Activated B cell treated with CpG ODN at 0.5 μM for 24 hours (primary cell): ENCODE measurements at regions not wholly inside any gene's neighbourhood (a gene's known extent, or its start where the extent isn't known, plus 50 kb on each side); places are given as distances from the start of the nearest gene placed in this dataset.

Experiments
- ATAC-seq: fragments of 200-7000 bp; cut with Tn5 transposase; one replicate; pipeline ENCODE4 v1.10.0; 2021; ENCODE audit warnings: low read depth, mild to moderate bottlenecking, moderate library complexity
- CTCF ChIA-PET: fragments of 350-600 bp; sonication (Branson Sonifier 250); formaldehyde crosslinking; loops from one replicate; lab custom pipeline; 2021; ENCODE audit warnings: antibody characterized with exemption; lab: Charles Lee
- POLR2A ChIA-PET: fragments of 350-600 bp; sonication (Branson Sonifier 250); formaldehyde crosslinking; loops from one replicate; lab custom pipeline; 2021; ENCODE audit warnings: antibody characterized with exemption; lab: Charles Lee
- DNase-seq: peaks from one replicate; pipeline ENCODE4 v3.0.0; 2022
- H3K27ac Mint-ChIP-seq: one replicate; pipeline ENCODE4 v1.8.0; 2020; ENCODE audit warnings: mixed read lengths
- H3K27me3 Mint-ChIP-seq: one replicate; pipeline ENCODE4 v1.8.0; 2021; ENCODE audit warnings: mixed read lengths
- H3K36me3 Mint-ChIP-seq: one replicate; pipeline ENCODE4 v1.8.0; 2021; ENCODE audit warnings: low read depth, mixed read lengths
- H3K4me1 Mint-ChIP-seq: one replicate; pipeline ENCODE4 v1.8.0; 2021; ENCODE audit warnings: mixed read lengths
- H3K4me3 Mint-ChIP-seq: one replicate; pipeline ENCODE4 v1.8.0; 2020; ENCODE audit warnings: mild to moderate bottlenecking, mixed read lengths
- H3K9me3 Mint-ChIP-seq: one replicate; pipeline ENCODE4 v1.8.0; 2020; ENCODE audit warnings: mixed read lengths
- intact Hi-C: fragments of 100-400 bp; cut with micrococcal nuclease; formaldehyde crosslinking; loops from one replicate; pipeline ENCODE4 v1.15.1; 2024
- TF ChIP-seq, protein P1 (sequence below): fragments of 200-600 bp; IDR thresholded peaks from one replicate; pipeline ENCODE4 v1.8.0; 2022; ENCODE audit warnings: antibody characterized with exemption, mild to moderate bottlenecking

DNA sequence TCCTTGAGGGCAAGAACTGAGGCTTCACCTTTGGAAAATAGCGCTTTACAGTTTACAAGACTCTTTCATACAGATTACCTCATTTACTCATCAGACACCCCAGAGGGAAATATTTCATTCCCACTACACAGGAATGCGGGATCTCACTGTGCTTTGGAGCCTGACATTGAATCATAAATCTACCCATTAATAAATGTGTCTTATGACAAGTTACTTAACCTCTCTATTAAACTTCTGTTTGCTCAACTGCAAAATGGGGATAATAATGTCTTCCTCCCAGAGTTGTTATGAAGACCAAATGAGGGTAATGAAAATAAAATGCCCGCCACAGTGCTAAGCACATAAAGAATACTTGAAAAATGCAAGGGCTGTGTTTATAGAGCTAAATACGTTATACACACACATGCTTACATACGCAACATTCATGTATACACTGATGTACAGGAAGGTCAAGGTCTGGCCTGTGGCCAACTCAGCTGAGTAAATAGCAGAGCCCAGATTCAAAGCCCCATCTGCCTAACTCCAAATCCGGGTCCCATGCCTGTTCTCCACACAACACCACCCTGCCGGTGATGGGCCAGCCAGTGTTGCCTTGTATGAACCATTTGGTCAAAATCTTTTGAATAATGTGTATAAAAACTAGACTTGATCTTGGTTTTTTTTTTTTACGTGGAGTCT, 56.6 kb upstream of the CALM2 start:
- TF ChIP-seq, protein P1, sequence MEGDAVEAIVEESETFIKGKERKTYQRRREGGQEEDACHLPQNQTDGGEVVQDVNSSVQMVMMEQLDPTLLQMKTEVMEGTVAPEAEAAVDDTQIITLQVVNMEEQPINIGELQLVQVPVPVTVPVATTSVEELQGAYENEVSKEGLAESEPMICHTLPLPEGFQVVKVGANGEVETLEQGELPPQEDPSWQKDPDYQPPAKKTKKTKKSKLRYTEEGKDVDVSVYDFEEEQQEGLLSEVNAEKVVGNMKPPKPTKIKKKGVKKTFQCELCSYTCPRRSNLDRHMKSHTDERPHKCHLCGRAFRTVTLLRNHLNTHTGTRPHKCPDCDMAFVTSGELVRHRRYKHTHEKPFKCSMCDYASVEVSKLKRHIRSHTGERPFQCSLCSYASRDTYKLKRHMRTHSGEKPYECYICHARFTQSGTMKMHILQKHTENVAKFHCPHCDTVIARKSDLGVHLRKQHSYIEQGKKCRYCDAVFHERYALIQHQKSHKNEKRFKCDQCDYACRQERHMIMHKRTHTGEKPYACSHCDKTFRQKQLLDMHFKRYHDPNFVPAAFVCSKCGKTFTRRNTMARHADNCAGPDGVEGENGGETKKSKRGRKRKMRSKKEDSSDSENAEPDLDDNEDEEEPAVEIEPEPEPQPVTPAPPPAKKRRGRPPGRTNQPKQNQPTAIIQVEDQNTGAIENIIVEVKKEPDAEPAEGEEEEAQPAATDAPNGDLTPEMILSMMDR = no peak
- H3K36me3 Mint-ChIP-seq = no peaks in the 10 kb centered on the region
- DNase-seq = no peak
- H3K4me1 Mint-ChIP-seq = no peaks in the 10 kb centered on the region
- no peak overlapping the region for H3K4me3 Mint-ChIP-seq
- intact Hi-C loops = no loop called here
- CTCF ChIA-PET = no interaction called here
- H3K27me3 Mint-ChIP-seq = no peaks in the 10 kb centered on the region
- H3K9me3 Mint-ChIP-seq = no peaks in the 10 kb centered on the region
- H3K27ac Mint-ChIP-seq = no peak overlapping the region
- no peak for ATAC-seq
- POLR2A ChIA-PET = no interaction called here

DNA sequence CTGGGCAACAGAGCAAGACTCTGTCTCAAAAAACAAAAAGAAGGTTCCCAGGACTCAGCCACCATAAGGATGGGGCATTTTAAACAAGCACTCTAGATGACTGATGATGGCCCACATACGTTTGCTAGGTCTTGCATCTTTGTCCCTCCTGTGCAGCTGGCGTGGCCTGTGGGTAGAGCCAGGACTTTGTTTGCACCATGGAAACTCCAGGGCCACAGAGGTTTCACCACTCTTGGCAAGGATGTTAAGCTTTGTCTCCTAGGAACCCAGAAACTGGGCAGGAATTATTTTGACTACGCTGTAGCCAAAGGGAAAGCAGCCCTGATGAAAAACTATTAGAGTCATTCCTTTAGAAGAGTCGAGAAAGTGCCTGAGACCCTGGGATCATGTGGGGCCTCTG, 54.1 kb upstream of the CALM2 start:
- ATAC-seq = no peak
- no peak for DNase-seq
- H3K36me3 Mint-ChIP-seq = no peaks in the 10 kb centered on the region
- peaks cover 15% of the 10 kb centered on the region for H3K4me1 Mint-ChIP-seq
- TF ChIP-seq, protein P1 = no peak
- H3K9me3 Mint-ChIP-seq = no peaks in the 10 kb centered on the region
- no peaks in the 10 kb centered on the region for H3K27me3 Mint-ChIP-seq
- POLR2A ChIA-PET = no interaction called here
- no peak overlapping the region for H3K27ac Mint-ChIP-seq
- CTCF ChIA-PET = no interaction called here
- intact Hi-C loops = no loop called here
- H3K4me3 Mint-ChIP-seq = no peak overlapping the region

DNA sequence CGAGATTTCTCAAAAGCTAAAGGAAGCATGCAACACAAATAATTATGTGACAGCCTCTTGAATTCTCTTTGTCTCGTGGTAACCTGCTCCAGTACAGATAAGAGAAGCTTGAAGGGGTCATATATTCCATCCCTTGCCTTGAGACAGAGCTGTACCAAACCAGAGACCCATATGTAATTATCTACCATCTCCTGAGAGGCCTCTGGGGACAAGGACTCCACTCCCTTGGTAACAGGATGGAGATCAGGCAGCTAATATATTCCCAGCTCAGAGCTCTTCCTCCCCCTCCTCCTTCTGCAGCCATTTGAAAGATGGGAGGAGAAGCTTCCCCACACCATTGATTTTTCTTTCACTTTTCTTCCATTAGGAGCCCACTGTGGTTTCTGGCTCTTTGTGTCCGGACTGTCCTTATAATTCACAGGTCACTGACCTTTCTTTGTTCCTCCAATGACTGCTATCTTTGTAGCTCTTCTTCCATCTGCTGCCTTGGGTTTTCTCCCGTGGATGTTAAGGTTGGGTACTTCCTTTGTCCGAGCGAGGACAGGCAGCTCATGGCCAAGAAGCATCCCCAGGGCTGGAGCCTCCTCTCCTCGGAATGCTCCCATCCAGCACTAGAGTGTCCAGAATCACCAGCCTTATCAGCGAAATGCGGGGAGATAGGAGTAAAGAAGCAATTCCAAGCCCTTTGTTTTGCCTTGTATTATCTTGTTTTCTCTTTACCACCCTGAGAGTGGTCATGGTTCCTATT, 51.4 kb upstream of the CALM2 start:
- no peaks in the 10 kb centered on the region for H3K9me3 Mint-ChIP-seq
- H3K4me1 Mint-ChIP-seq = peaks cover 16% of the 10 kb centered on the region
- no peaks in the 10 kb centered on the region for H3K36me3 Mint-ChIP-seq
- intact Hi-C loops = no loop called here
- TF ChIP-seq, protein P1 = no peak
- no peak for DNase-seq
- CTCF ChIA-PET = no interaction called here
- no peaks in the 10 kb centered on the region for H3K27me3 Mint-ChIP-seq
- H3K27ac Mint-ChIP-seq = no peak overlapping the region
- no peak overlapping the region for H3K4me3 Mint-ChIP-seq
- POLR2A ChIA-PET = interaction anchor here (0.7 kb wide), 1 partner anchor 73 kb away, joined by 4 read pairs; no protein-coding TSS in a partner anchor
- no peak for ATAC-seq

DNA sequence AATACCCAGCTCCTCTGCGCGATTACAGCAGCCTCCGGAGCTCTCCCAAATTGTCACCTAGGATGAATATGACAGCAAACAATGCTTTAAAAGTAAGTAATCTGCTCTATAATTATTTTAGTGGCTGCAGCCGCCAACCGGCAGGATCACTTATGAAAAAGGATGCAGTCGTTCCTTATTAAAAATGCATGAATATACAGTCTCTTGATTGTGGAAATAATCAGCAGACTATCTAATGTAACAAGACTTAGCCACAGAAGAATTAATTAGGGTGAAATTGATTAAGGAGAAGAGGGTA, 50.6 kb upstream of the CALM2 start:
- no peak overlapping the region for H3K4me3 Mint-ChIP-seq
- H3K27ac Mint-ChIP-seq = no peak overlapping the region
- no peak for DNase-seq
- TF ChIP-seq, protein P1 = no peak
- ATAC-seq = no peak
- no peaks in the 10 kb centered on the region for H3K36me3 Mint-ChIP-seq
- H3K4me1 Mint-ChIP-seq = peaks cover 16% of the 10 kb centered on the region
- H3K27me3 Mint-ChIP-seq = no peaks in the 10 kb centered on the region
- CTCF ChIA-PET = no interaction called here
- intact Hi-C loops = no loop called here
- POLR2A ChIA-PET = interaction anchor here (0.7 kb wide), 1 partner anchor 74 kb away, joined by 4 read pairs; no protein-coding TSS in a partner anchor
- H3K9me3 Mint-ChIP-seq = no peaks in the 10 kb centered on the region

DNA sequence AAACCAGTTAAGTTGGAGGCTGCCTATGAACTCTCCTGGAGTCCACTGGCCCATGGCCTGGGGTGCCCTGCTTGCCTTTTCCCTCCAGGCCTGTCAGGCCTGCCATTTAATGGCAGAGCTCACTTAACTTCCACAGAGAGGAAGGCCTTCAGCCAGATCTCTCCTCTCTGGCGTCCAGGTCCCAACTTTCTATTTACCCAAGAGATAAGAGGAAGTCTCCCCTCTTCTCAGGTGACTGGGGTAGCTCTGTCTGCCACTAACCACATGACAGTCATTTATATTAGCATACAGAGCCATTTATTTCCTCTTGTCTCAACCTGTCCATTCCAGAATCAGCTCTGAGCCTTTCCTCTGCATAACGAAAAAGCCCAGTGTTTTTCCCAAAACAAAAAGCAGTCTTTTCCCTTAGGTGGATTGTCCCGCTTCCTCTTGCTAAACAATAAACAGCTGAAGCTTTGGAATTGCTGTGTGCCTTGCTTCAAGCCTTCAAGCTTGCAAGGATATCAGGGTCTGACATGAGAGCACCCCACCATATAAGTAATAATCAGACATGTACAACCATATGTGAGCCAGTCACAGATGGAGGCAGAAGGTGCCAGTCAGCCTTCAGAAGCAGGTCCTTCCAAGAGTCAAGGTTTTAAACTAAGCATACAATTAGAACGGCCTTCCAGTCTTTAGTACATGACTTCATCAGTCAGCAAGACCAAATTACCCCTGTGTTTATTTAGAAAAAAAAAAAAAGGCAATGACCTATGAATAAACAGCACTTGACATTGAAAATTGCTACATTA, 50.0 kb upstream of the CALM2 start:
- ATAC-seq (no peak), DNase-seq (no peak)
- H3K27me3 Mint-ChIP-seq = no peaks in the 10 kb centered on the region
- H3K4me1 Mint-ChIP-seq = peaks cover 16% of the 10 kb centered on the region
- H3K36me3 Mint-ChIP-seq = no peaks in the 10 kb centered on the region
- CTCF ChIA-PET = no interaction called here
- intact Hi-C loops = no loop called here
- POLR2A ChIA-PET = no interaction called here
- no peak overlapping the region for H3K4me3 Mint-ChIP-seq
- H3K27ac Mint-ChIP-seq = no peak overlapping the region
- H3K9me3 Mint-ChIP-seq = no peaks in the 10 kb centered on the region
- TF ChIP-seq, protein P1 = no peak
